Dedifferentiated amniotic fluid mesenchymal stem cell (primary cell): ENCODE measurements at regions not wholly inside any gene's neighbourhood (a gene's known extent, or its start where the extent isn't known, plus 50 kb on each side); places are given as distances from the start of the nearest gene placed in this dataset.

ENCODE experiments used
- DNase-seq: peaks from one replicate; pipeline ENCODE4 v3.0.0-alpha.2; 2016; ENCODE audit errors: extremely low spot score

DNA sequence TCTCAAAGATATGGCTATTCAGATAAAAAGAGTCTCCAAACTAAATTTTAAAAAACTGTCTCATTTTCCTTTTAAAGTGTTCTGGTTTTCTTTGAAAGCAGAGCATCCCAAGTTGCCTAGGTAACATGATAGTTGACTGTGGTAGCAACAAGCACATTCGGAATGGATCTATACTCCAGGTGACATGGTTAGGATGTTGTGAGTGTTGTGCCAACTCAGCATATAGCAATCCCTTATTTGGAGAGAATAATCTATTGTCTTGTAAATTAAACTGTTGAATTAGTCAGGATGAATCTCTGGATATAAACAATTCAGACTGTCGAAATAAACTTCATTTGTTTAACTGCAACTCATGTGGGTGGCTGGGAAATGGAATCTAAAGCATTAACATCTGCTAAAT, 418.6 kb downstream of the TUSC7 start:
- DNase-seq: no peak

DNA sequence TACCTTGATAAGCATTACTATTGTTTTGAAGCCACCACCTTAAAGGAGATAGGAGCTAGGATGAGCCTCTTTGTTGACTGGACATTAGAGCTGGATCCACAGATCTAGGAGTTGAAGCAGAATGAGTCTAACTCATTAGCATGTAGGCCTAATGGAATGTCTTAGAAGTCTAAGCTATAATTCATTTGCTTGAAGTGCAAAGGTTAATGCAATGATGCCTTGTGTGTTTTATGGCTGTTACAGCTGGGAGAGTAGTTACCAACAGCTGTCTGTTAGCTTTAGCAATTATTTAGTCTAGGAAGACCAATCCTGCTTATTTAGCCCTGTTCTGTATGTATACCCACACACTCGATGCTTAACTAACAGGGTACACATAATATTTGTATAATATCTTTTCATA, 419.3 kb downstream of the TUSC7 start:
- DNase-seq: no peak

- DNase-seq: no peak
These were observed 419.9 kb downstream of the TUSC7 start for GRCh38 chr3:117129516-117129915.

- no peak for DNase-seq
These were observed 420.6 kb downstream of the TUSC7 start for GRCh38 chr3:117130222-117130621.

GRCh38 chr3:117131259-117131658, 421.7 kb downstream of the TUSC7 start:
- DNase-seq: no peak

DNA sequence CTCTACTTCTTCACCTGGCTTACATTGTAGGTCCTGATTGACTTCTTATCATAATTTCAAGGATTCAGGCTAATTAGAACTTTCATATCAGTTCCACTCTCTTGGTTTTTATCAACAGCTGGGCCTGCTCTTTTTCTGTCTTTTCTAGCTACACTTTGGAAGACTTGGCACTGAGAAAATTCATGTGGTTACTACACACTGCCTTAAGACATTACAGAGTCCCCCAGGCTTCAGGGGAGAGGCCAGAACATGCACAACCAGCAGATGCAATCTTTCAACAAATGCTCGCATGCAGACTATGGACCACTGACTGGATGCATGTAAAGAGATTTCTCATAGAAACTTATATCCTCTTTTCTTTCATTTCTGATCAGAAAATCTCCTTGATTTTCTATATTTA, 423.5 kb downstream of the TUSC7 start:
- peak; percentile 39 for DNase-seq

DNA sequence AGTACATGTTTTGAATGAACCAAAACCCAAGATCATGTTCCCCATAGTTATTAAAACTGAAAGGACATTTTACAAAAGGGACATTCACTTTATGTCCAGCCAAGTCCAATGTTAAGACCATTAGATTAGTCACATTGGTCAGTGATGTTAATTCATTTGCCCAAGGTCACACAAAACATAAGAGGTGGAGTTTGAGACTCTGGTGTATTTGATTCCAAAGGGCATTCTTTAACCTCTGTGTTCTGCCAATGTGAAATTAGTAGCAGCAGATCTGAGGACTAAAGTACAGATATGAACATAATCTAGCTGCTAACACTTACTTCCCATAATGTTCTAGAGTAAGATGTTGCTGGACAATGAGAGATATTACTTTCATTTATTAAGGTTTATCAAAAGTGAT, 425.6 kb downstream of the TUSC7 start:
- DNase-seq: no peak

- no peak for DNase-seq
These were observed 426.4 kb downstream of the TUSC7 start for GRCh38 chr3:117136003-117136402.

DNA sequence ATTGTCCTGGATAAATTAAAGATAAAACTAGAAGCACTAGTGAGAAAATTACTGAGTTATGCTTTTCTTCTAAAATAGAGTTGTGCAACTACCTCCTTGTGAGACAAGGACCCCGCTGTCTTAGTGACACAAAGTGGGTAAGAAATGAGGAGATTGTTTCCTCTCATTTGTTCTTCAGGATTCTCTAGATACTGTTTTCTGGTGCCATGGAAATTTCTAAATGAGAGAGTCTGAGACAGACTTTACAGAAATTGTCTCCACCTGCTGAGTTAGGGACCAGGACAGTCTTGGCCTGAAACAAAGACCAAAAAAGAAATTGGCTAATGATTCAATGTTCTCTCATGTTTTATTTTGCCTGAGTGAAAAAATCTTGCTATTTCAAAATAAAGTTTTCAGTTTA, 427.5 kb downstream of the TUSC7 start:
- DNase-seq: no peak

GRCh38 chr3:117139681-117140080, 430.1 kb downstream of the TUSC7 start:
- DNase-seq: no peak

DNA sequence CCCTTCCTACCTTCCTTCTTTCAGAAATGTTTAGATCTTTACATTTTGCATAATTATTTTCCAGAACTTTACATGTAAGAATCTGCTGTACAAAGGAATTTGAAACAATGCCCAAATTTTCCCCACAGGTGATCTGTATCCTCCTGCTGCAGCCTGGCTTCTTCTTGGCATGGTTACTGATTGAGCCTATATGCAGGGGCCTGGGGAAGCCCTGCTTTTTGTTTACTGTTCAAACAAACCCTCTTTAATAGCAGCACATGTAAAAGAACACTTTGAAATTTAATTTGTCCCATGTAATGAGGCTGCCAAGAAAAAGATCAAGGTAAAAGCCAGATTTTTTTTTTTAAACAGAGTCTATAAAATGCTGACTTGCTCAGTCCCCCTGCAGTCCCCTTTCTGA, 432.2 kb downstream of the TUSC7 start:
- no peak for DNase-seq

DNA sequence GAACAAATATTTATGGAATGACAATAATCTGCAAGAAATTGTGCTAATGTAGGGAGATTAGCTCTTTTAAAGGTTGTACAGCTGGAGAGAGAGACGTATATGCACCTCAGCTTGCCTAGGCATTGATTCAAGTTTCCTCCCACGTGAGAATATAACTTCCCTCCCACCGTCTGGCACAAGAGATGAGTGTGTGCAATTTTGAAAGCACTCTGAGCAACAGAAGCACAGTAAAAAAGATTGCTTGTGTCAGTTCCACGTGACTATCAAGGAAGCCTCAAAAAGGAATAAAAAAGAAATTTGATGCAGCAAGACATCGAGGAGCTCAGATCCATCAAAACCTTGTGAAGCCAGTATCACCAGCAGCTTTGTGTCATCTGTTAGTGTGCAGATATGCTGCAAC, 435.3 kb downstream of the TUSC7 start:
- no peak for DNase-seq

GRCh38 chr3:117145677-117146076, 436.1 kb downstream of the TUSC7 start:
- no peak for DNase-seq

- DNase-seq: no peak
These were observed 437.0 kb downstream of the TUSC7 start for GRCh38 chr3:117146571-117146970.

- DNase-seq: no peak
These were observed 440.0 kb downstream of the TUSC7 start for GRCh38 chr3:117149584-117149983.

DNA sequence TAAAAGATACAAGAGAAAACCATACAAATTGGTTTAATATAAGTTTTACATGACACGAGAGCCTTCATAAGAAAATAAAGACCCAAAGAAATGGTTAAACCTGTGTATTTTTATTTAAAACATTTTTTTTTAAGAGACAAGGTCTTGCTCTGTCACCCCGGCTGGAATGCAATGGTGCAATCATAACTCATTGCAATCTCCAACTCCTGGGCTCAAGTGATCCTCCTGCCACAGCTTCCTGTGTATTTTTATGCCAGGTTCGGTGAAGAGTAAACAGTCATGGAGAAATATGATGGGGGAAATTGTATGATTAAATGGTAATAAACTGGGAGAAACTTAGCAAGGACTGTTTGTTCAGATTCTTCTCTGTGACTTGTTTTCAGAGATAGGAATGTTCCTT, 441.0 kb downstream of the TUSC7 start:
- peak; percentile 26 for DNase-seq

DNA sequence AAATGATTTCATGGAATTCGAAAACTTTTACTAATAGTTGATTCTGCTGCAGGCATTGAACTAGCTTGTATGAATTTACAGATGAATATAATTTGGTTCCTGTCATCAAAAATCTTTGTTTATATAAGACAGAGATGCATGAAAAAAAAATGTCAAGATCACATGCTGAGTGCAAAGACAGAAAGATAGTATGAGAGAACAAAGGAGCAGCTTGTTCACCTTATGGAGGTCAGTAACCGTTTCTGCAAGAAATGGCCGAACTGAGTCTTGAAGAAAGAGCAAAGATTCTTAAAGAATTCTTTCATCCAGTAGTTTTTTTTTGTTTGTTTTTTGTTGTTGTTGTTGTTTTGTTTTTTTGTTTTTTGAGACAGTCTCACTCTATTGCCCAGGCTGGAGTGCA, 450.6 kb downstream of the TUSC7 start:
- no peak for DNase-seq

DNA sequence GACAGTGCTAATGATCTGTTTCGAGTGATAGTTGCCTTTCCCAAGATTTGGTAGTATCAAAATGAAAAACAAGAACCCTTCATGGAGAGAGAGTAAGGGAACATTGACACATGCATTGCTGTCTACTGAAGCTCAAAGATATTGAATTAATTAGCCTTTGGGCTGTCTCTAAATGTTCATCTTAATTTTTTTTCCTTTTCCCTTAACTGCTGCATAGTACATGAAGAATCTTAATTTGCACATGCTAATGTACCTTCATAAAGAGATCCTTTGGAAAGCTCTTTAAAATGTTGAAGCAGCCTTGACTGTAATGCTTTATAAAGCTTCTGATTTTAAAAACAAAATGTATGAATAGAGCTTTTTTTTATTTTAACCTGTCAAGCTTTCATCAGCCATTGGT, 452.2 kb downstream of the TUSC7 start:
- DNase-seq: no peak

DNA sequence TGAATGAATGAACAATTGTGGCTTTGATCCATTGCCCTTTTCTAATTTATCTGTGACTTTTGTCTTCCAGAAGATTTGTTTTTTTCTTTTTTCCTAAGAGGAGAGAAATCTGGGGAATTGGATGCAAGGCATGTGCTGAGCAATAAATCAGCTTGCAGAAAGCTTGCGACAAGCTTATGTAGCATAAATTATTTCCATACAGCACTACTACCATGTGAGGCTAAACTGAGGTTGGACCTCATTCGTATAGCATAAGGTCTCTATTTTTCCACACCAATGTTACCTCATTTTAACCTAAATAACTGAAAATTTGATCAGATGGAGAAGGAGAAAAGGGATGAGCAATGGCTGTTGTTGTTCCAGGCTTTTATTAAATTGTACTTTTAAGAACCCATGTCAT, 455.6 kb downstream of the TUSC7 start:
- no peak for DNase-seq

DNA sequence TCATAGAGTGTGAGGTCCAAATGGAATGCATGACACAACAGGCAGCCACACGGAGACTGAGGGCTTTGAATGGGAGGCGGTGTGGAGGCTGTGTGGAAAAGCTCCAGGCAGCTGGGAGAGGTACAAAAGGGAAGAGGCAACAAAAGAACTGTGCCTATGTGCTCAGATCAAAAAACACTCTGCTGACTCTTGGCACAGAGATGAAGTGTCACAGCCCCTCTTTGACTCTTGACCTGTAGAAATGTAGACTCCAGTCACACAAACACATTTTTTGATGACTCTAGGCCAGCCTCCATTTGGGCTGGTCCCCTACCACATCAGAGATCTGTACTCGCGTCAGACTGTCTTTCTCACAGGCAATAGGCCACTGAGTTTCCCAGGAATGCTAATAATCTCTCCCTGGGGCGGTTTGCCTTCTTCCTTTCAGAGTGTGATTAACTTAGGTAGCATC, 456.0 kb downstream of the TUSC7 start:
- DNase-seq: no peak

- no peak for DNase-seq
These were observed 459.3 kb downstream of the TUSC7 start for GRCh38 chr3:117168896-117169295.

- DNase-seq: no peak
These were observed 460.5 kb downstream of the TUSC7 start for GRCh38 chr3:117170094-117170493.

- no peak for DNase-seq
These were observed 461.5 kb downstream of the TUSC7 start for GRCh38 chr3:117171124-117171523.

- DNase-seq: no peak
These were observed 462.8 kb downstream of the TUSC7 start for GRCh38 chr3:117172426-117172825.

DNA sequence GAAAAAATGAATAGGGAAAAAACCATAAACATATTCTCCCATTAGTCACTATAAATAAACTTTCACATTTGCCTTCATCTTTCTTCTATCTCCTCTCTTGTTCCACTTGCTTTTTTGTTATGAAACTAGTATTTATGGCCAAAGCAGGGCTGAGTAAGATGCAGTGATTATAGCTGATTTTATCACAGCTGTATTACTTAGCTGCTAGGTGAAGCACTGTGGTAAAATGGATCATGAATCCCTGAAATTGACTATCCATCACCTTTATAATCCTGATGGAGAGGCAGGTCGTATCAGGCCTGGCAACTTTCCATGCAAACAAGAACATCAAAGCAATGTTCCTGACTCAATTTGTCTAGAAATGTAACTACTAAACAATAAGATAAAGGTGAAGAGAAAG, 471.6 kb downstream of the TUSC7 start:
- no peak for DNase-seq
